Sigmoid colon (tissue), 4 donors: ENCODE measurements at regions not wholly inside any gene's neighbourhood (a gene's known extent, or its start where the extent isn't known, plus 50 kb on each side); places are given as distances from the start of the nearest gene placed in this dataset.

Source experiments
- CTCF ChIP-seq, 4 experiments: fragments of 450-650 bp in 3 of 4; fragments of 200-600 bp in 1 of 4; IDR thresholded peaks; one replicate each; pipeline ENCODE4 v1.5.1; 2016 to 2019; ENCODE audit warnings: antibody characterized with exemption in 4 of 4, mild to moderate bottlenecking in 3 of 4, moderate library complexity in 2 of 4
- POLR2A ChIP-seq, 2 donors: fragments of 450-650 bp; IDR thresholded peaks; one replicate each; pipeline ENCODE4 v1.6.1; 2016; ENCODE audit warnings: antibody characterized with exemption in 2 of 2, mild to moderate bottlenecking in 2 of 2, moderate library complexity in 2 of 2
- POLR2AphosphoS5 ChIP-seq, 4 donors: sonication (generic); formaldehyde crosslinking; IDR thresholded peaks; one replicate each; pipeline ENCODE4 v1.6.1; 2017; ENCODE audit warnings: antibody characterized with exemption in 4 of 4

GRCh38 chr13:84802073-84802472 lies 919.8 kb upstream of the SLITRK1 start:
- TF ChIP-seq CTCF (IDR thresholded peaks at IDR 0.05) (no peak), POLR2AphosphoS5 (IDR thresholded peaks at IDR 0.05) (no peak), POLR2A (IDR thresholded peaks at IDR 0.05) (no peak)
